ENCODE measurements at regions not wholly inside any gene's neighbourhood (a gene's known extent, or its start where the extent isn't known, plus 50 kb on each side); places are given as distances from the start of the nearest gene placed in this dataset.

DNA sequence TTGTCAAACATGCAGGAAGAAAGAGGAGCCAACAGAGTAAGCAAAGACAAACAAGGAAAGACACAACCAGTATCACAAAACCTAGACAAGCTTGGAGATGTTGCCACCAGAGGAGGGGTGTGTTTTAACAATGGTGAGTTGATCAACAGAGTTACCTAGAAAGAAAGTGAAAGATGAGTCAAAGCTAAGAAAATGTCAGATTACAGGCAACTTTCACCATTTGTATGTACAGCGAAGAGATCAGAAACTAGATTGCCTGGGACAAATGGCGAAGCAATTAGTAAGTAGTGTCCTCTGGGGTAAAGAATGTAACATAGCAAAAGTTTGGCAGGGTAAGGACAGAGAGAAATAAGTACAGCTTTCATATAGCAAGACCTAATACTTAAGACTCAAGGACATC is 51.6 kb upstream of the POU3F2 start:
- no peak for DNase-seq

GRCh38 chr6:98783578-98783977 is 50.8 kb upstream of the POU3F2 start:
- no peak for DNase-seq
